ENCODE measurements at regions not wholly inside any gene's neighbourhood (a gene's known extent, or its start where the extent isn't known, plus 50 kb on each side); places are given as distances from the start of the nearest gene placed in this dataset.

- TF ChIP-seq, protein P1, sequence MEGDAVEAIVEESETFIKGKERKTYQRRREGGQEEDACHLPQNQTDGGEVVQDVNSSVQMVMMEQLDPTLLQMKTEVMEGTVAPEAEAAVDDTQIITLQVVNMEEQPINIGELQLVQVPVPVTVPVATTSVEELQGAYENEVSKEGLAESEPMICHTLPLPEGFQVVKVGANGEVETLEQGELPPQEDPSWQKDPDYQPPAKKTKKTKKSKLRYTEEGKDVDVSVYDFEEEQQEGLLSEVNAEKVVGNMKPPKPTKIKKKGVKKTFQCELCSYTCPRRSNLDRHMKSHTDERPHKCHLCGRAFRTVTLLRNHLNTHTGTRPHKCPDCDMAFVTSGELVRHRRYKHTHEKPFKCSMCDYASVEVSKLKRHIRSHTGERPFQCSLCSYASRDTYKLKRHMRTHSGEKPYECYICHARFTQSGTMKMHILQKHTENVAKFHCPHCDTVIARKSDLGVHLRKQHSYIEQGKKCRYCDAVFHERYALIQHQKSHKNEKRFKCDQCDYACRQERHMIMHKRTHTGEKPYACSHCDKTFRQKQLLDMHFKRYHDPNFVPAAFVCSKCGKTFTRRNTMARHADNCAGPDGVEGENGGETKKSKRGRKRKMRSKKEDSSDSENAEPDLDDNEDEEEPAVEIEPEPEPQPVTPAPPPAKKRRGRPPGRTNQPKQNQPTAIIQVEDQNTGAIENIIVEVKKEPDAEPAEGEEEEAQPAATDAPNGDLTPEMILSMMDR (IDR thresholded peaks at IDR 0.05; ENCODE audit: insufficient read depth, low read depth, low read length) = no peak
- no peak for TF ChIP-seq EZH2 (IDR thresholded peaks at IDR 0.05; ENCODE audit: insufficient read depth, low read length)
Measured at GRCh38 chr16:76984196-76984595, 206.8 kb upstream of the MON1B start.

Measured in astrocyte (in vitro differentiated cells and primary cell).